ENCODE measurements at regions not wholly inside any gene's neighbourhood (a gene's known extent, or its start where the extent isn't known, plus 50 kb on each side); places are given as distances from the start of the nearest gene placed in this dataset.
A peak's percentile ranks its signal among the peaks of the same experiment; 100 is the strongest.
"Not testable (repeated sequence)": the region's sequence is repeated elsewhere in the genome, so short reads cannot be mapped to it uniquely, and the experiment has no call there.

DNA sequence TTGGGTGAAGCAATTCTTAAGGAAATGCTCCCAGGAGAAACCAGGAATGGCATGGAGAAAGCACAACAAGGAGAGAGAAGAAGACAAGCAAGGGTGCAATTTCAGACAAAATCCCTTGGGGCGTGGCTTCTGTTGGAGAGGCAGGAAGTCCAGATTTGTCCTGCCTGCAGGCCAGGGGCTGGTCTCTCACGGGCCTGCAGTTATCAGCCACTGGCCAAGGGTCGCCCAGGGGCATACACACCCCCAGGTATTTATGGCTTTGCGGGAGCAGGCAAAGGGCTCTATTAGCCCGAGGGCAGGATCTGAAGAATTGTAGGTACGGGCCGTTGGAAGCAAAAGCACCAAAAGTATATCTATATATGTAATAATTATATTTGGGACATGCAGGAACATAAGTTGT lies 87.7 kb downstream of the IYD start:
- H3K27ac ChIP-seq, result no peak overlapping the region
- DNase-seq (ENCODE audit: low read depth, low spot score), result no peak

- no peak for DNase-seq (ENCODE audit: low read depth, low spot score)
- H3K27ac ChIP-seq, result no peak overlapping the region
These were observed 88.3 kb downstream of the IYD start for GRCh38 chr6:150456902-150457643.

- no peak overlapping the region for H3K27ac ChIP-seq
- no peak for DNase-seq (ENCODE audit: low read depth, low spot score)
These were observed 89.8 kb downstream of the IYD start for GRCh38 chr6:150458579-150458978.

DNA sequence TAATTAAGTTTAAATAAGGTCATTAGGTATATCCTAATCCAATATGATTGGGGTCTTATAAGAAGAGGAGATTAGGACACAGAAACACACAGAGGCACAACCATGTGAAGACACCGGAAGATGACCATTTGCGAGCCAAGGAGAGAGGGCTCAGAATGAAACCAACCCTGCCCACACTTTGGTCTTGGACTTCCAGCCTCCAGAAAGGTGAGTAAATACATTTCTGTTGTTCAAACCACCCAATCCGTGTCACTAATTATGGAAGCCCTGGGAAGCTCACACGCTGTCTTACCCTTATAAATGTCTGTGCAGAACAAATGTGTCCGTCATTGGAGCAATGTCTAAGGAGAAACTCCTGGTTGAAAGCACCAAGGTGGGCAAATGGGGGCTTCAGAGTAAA lies 95.0 kb downstream of the IYD start:
- no peak overlapping the region for H3K27ac ChIP-seq
- no peak for DNase-seq (ENCODE audit: low read depth, low spot score)

DNA sequence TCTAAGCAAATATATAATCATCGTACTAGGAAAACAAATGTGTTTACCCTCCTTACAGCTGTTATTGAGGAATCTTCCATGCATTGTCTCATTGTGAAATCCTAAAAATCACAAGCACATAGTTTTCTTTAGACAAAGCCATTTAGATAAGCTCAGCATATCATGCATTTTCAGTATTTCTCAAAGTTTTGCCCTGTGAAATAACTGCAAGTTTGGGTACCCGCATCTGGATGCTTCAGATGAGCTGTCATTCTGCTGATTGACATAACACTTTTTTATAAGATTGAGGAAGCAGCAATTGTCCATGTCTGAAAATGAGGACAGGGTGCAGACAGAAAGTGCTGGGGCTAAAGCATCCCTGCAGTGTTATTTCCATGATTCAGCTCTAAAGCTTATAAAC lies 96.2 kb downstream of the IYD start:
- no peak for DNase-seq (ENCODE audit: low read depth, low spot score)
- no peak overlapping the region for H3K27ac ChIP-seq

GRCh38 chr6:150465610-150466009 lies 96.8 kb downstream of the IYD start:
- DNase-seq (ENCODE audit: low read depth, low spot score), result no peak

DNA sequence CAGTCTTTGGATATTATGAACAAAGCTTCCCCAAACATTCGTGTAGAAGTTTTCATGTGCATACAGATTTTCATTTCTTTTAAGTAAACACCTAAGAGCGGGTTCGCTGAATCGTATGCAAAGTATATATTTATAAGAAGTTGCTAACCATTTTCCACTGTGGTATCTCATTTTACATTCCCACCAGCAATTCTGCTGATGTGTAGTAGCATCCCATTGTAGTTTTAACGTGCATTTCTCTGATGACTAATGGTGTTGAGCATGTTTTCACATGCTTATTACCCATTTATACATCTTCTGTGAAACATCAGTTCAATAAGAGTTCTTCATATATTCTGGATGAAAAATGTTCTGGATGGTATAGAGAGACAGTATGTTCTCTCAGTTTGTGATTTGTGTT lies 97.4 kb downstream of the IYD start:
- peak overlapping the region; percentile 8 for H3K27ac ChIP-seq
- peak; percentile 20 for DNase-seq (ENCODE audit: low read depth, low spot score)

More at GRCh38 chr6:150465610-150466009, 96.8 kb downstream of the IYD start:
- peak overlapping the region; percentile 8 for H3K27ac ChIP-seq

- DNase-seq (ENCODE audit: low read depth, low spot score), result no peak
- H3K27ac ChIP-seq, result no peak overlapping the region
These were observed 101.3 kb downstream of the IYD start for GRCh38 chr6:150470131-150470530.

- no peak for DNase-seq (ENCODE audit: low read depth, low spot score)
These were observed 102.3 kb downstream of the IYD start for GRCh38 chr6:150470960-150471665.

DNA sequence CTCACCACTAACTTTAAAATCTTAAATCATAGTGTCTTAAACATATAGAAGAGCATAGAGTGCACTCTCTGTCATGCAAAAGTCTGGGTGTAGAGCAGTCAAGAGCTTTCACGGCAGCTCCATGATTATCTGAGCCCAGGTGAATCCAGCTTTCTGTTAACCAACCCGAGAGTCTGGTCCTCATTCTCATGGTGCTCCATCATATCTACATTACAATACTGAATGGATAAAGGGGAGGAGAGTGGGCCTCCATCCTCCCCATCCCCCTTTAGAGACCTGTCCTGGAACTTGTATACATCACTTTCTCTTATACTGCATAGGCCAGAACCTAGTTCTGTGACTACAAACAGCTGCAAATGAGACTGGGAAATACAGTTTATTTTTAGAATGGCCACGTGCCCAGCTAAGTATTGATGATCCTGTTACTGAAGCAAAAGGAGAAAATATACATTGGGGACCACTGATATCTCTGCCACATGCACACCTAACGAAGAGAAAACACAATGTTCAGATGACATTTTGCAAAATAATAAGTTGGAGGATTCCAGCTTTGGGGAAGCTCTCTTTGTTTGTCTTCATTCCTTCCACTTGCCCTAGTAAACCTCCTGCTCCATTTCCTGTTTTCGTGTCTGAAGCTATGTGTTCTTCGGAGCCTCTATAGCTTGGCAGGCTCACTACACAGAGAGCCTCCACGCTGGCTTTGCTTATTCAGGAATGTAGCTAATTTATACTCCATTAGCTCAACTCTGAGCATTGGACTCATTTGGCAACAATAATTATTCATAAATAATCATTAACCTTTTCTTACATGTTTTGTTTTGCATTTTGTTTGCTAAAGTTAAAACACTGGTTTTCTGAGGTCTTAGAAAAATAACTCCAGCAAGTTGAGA lies 110.1 kb downstream of the IYD start:
- no peak for DNase-seq (ENCODE audit: low read depth, low spot score)
- H3K27ac ChIP-seq, result no peak overlapping the region

More at GRCh38 chr6:150470960-150471665, 102.3 kb downstream of the IYD start:
- no peak overlapping the region for H3K27ac ChIP-seq

- DNase-seq (ENCODE audit: low read depth, low spot score), result no peak
These were observed 114.1 kb downstream of the IYD start for GRCh38 chr6:150482883-150483409.

GRCh38 chr6:150485161-150485958 lies 114.3 kb upstream of the PLEKHG1 start:
- H3K27ac ChIP-seq, result no peak overlapping the region
- DNase-seq (ENCODE audit: low read depth, low spot score), result no peak

More at GRCh38 chr6:150482883-150483409, 114.1 kb downstream of the IYD start:
- H3K27ac ChIP-seq, result no peak overlapping the region

GRCh38 chr6:150486048-150486447 lies 113.6 kb upstream of the PLEKHG1 start:
- H3K27ac ChIP-seq, result no peak overlapping the region
- no peak for DNase-seq (ENCODE audit: low read depth, low spot score)

DNA sequence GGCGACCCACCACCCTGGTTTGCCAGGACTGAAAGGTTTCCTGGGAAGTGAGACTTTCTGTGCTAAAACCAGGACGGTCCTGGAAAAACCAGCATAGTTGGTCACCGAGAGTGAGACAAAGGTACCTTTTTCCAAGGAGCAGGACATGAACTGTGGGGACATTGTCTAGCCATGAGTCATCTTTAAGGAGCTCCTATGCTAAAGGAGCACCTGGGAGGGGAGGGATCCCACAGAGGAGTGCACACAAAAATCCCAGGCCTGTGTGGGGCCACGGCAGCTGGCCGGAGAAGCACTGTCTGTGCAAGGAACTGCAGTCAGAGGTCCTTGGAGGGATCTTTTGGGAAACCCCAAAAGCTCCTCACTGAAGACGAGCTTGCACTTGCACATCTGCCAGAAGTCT lies 109.1 kb upstream of the PLEKHG1 start:
- peak overlapping the region; percentile 94 for H3K27ac ChIP-seq
- DNase-seq (ENCODE audit: low read depth, low spot score), result no peak

GRCh38 chr6:150491131-150491810 lies 108.4 kb upstream of the PLEKHG1 start:
- peak overlapping the region; percentile 94 for H3K27ac ChIP-seq
- DNase-seq (ENCODE audit: low read depth, low spot score), result peak; percentile 53

DNA sequence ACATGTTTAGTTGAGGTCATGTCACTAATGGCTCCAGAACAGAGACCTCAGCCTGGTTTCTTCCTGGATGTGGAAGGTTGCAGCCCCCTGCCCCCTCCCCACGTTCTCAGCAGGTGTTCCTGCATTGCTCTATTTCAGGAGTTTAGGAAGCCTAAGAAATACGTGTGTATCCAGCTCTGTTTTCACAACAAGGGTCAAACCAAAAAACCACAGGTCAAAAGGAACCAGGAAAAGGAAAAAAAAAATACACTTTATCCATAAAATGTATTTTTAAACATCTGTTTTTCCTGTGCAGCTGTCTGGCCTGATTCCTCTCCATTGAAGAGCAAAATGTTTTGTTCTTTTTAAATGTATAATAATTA lies 107.9 kb upstream of the PLEKHG1 start:
- no peak for DNase-seq (ENCODE audit: low read depth, low spot score)
- H3K27ac ChIP-seq, result peak overlapping the region; percentile 94

DNA sequence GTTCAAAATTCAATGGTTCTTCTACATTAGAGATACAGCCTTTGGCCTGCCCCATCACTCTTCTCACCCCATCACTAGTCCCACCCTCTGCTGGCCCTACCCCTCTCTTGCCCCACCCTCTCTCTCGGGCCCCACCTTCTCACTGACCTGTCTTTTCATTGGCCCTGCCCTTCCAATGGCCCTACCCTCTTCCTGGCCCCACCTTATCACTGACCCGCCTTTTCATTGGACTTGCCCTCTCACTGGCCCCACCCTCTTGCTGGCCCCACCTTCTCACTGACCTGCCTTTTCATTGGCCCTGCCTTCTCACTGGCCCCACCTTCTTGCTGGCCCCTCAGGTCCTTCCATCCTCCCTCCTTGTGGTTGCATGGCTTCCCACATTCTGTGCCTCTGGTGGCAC lies 107.2 kb upstream of the PLEKHG1 start:
- DNase-seq (ENCODE audit: low read depth, low spot score), result peak; percentile 49
- H3K27ac ChIP-seq, result peak overlapping the region; percentile 94

DNA sequence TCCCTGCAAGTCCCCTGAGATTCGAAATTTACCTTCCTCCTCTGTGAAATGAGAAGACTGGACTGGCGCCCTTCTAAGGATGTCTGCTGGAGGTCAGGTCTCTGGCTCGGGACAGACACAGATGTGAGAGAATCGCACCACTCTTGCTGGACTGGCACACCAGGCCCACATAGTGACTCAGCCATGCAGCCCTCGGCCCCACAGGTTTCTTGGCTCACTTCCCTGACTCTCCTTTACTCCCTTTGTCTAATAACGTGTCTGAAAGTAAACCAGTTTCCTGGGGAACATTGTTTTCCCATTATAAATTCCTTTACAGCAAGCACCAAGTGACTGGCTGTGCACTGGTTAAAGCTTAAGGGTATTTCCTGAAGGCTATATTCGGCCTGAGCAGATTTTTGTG lies 106.7 kb upstream of the PLEKHG1 start:
- peak overlapping the region; percentile 94 for H3K27ac ChIP-seq
- DNase-seq (ENCODE audit: low read depth, low spot score), result peak; percentile 63

GRCh38 chr6:150493552-150493951 lies 106.1 kb upstream of the PLEKHG1 start:
- H3K27ac ChIP-seq, result peak overlapping the region; percentile 94
- DNase-seq (ENCODE audit: low read depth, low spot score), result not testable (repeated sequence)

Measured in epithelial cell of prostate (primary cell).